NT2/D1 (cell line): ENCODE measurements at regions not wholly inside any gene's neighbourhood (a gene's known extent, or its start where the extent isn't known, plus 50 kb on each side); places are given as distances from the start of the nearest gene placed in this dataset.

Experiments used
- DNase-seq: peaks from one replicate; pipeline ENCODE4 v3.0.0-alpha.2; 2011; ENCODE audit warnings: low read depth, low spot score
- H3K27me3 ChIP-seq: 2 replicates; pipeline ENCODE4 v1.6.0; 2011; ENCODE audit warnings: mild to moderate bottlenecking; ENCODE audit not compliant: insufficient read length, insufficient read depth
- H3K36me3 ChIP-seq: 2 replicates; pipeline ENCODE4 v1.6.1; 2011; ENCODE audit warnings: mild to moderate bottlenecking, low read length, mixed read lengths; ENCODE audit not compliant: insufficient read depth, insufficient read length
- H3K4me1 ChIP-seq: 2 replicates; pipeline ENCODE4 v1.5.1; 2011; ENCODE audit not compliant: insufficient read depth, insufficient read length
- H3K4me3 ChIP-seq: 2 replicates; pipeline ENCODE4 v1.5.1; 2011; ENCODE audit warnings: low read depth; ENCODE audit not compliant: insufficient read length
- H3K9ac ChIP-seq: 2 replicates; pipeline ENCODE4 v1.6.0; 2011; ENCODE audit warnings: low read depth; ENCODE audit not compliant: insufficient read length
- H3K9me3 ChIP-seq: 2 replicates; pipeline ENCODE4 v1.5.1; 2011; ENCODE audit warnings: mild to moderate bottlenecking, low read length; ENCODE audit not compliant: insufficient read depth
- SUZ12 ChIP-seq: IDR thresholded peaks from 2 replicates; pipeline ENCODE4 v1.6.1; 2011; ENCODE audit not compliant: insufficient read length, insufficient read depth; ENCODE audit errors: extremely low read depth
- YY1 ChIP-seq: IDR thresholded peaks from 2 replicates; pipeline ENCODE4 v1.6.1; 2011; ENCODE audit not compliant: insufficient read length, insufficient read depth
- ZNF274 ChIP-seq: IDR thresholded peaks from 2 replicates; pipeline ENCODE4 v1.6.1; 2011; ENCODE audit warnings: mild to moderate bottlenecking, low read depth, low read length

DNA sequence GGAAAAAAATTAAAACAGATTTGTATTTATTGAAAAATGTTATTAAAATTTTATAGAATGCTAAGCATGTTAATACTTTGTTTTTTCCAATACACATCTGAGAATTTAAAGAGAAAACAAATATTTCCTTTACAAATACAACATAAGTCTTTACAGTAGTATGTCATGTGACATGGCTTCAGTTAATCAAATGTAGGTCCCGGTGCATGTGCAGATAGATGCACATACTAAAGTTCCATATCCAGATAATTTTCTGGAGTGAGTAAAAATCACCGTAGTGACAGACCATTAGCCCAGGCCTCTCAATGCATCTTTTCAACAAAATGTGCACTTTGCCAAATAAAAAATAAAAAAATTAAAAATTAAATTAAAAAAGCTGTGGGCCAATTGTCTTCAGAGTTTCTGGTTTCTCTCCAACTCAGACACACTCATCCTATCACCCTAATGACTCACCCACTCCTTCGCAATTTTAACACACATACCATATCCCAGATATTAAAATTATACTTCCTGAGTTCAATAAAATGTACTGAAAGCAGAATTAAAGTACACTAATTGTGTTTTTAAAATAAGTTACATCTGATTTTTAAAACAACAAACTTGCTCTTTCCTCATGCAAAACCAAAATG is 508.1 kb downstream of the NR2F1-AS1 start:
- DNase-seq = no peak
- Histone ChIP-seq H3K9me3 (no peaks in the 10 kb centered on the region), H3K27me3 (no peaks in the 10 kb centered on the region), H3K9ac (no peak overlapping the region), H3K4me1 (no peaks in the 10 kb centered on the region), H3K4me3 (no peak overlapping the region), H3K36me3 (no peaks in the 10 kb centered on the region)
- TF ChIP-seq SUZ12 = no peak
- TF ChIP-seq YY1 = no peak
- TF ChIP-seq ZNF274 = no peak

DNA sequence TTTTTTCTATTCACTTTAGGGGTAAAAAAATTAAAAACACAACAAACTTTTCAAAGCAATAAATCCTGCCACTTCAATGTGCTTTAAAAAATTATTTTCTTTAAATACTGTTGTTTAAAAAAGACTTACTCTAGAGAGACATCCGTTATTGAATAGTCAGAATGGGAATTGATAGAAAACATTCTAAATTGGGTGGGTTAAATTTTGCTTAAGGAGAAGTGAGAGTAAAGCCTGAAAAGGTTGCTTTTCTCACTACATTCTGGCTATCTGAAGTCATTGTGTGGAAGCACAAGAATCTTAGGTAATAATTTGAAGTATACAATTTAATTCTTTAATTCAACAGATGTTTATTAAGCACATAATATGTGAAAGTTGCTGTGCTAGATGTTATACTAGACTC is 509.3 kb downstream of the NR2F1-AS1 start:
- Histone ChIP-seq H3K4me3 (no peak overlapping the region), H3K9me3 (no peaks in the 10 kb centered on the region), H3K4me1 (no peaks in the 10 kb centered on the region), H3K36me3 (no peaks in the 10 kb centered on the region), H3K27me3 (no peaks in the 10 kb centered on the region), H3K9ac (no peak overlapping the region)
- DNase-seq = no peak
- no peak for TF ChIP-seq ZNF274
- no peak for TF ChIP-seq YY1
- no peak for TF ChIP-seq SUZ12

- no peaks in the 10 kb centered on the region for H3K27me3 ChIP-seq
- no peak for DNase-seq
- H3K9me3 ChIP-seq = no peaks in the 10 kb centered on the region
- H3K4me1 ChIP-seq = no peaks in the 10 kb centered on the region
- H3K9ac ChIP-seq = no peak overlapping the region
- H3K36me3 ChIP-seq = no peaks in the 10 kb centered on the region
- H3K4me3 ChIP-seq = no peak overlapping the region
- TF ChIP-seq SUZ12 (no peak), YY1 (no peak)
Measured at GRCh38 chr5:93070938-93071337, 510.1 kb downstream of the NR2F1-AS1 start.

DNA sequence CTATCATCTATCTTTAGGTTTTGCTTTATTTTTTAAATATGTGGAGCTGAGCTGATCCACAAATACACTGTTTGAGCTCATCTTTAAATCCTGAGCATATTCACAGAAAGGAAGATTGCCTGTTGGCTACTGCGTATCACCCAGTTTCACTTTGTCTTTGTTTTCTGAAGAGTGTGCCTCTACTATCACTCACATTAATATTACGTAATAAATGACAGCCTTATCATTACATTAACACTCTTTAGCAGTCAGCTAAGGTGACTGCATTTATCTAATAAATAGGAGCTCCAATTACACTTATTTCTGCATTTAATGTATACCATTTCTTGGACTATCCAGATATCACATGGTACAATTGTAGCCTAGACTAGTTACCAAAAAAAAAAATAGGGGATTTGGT is 511.7 kb downstream of the NR2F1-AS1 start:
- TF ChIP-seq SUZ12 = no peak
- no peak for TF ChIP-seq ZNF274
- TF ChIP-seq YY1 = no peak
- H3K9me3 ChIP-seq = no peaks in the 10 kb centered on the region
- no peak for DNase-seq
- no peak overlapping the region for H3K9ac ChIP-seq
- no peak overlapping the region for H3K4me3 ChIP-seq
- H3K27me3 ChIP-seq = no peaks in the 10 kb centered on the region
- no peaks in the 10 kb centered on the region for H3K36me3 ChIP-seq
- H3K4me1 ChIP-seq = no peaks in the 10 kb centered on the region

DNA sequence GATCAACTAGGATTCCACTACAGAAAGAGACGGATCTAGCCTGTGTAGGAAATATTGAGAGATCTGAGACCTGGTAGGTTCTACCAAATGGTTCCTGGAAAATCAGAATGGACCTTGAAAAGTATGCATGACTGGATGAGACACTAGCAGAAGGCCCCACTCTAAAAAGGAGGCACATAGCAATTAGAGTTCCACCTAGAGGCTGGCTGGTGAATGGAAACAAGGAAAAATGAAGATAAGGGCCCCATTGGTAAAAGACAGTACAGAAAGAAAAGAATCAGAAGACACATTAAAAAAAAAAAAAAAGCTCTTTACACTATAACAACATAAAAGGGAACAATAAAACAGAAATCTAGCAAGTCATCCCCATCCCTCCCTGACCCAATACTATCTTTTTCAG is 518.5 kb downstream of the NR2F1-AS1 start:
- Histone ChIP-seq H3K36me3 (no peaks in the 10 kb centered on the region), H3K4me1 (no peaks in the 10 kb centered on the region), H3K9me3 (no peaks in the 10 kb centered on the region), H3K9ac (no peak overlapping the region), H3K27me3 (no peaks in the 10 kb centered on the region), H3K4me3 (no peak overlapping the region)
- no peak for DNase-seq
- no peak for TF ChIP-seq YY1
- no peak for TF ChIP-seq ZNF274
- no peak for TF ChIP-seq SUZ12

DNA sequence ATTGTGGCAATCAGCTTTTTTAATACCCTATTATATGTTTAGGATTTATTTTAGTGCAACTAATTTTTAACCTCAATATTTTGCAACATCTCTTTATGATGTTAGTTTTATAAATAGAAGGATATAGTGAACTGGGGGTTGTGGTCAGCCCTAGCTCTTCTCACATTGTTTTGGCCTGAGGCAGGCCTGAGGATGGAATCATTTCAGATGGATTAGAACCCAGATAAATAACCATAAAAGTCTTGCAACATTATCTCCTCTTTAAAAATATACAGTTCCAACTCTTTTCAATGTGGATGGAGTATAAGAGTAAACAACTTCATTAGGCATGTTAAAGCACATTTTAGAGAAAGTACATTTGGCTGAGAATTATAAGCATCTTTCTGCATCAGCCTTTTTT is 522.7 kb downstream of the NR2F1-AS1 start:
- Histone ChIP-seq H3K9ac (no peak overlapping the region), H3K36me3 (no peaks in the 10 kb centered on the region), H3K4me3 (no peak overlapping the region), H3K4me1 (no peaks in the 10 kb centered on the region), H3K27me3 (no peaks in the 10 kb centered on the region), H3K9me3 (no peaks in the 10 kb centered on the region)
- TF ChIP-seq SUZ12 (no peak), ZNF274 (no peak), YY1 (no peak)
- no peak for DNase-seq

- TF ChIP-seq SUZ12 = no peak
- TF ChIP-seq YY1 = no peak
- TF ChIP-seq ZNF274 = no peak
- Histone ChIP-seq H3K9ac (no peak overlapping the region), H3K9me3 (no peaks in the 10 kb centered on the region), H3K4me3 (no peak overlapping the region), H3K27me3 (no peaks in the 10 kb centered on the region), H3K36me3 (no peaks in the 10 kb centered on the region), H3K4me1 (no peaks in the 10 kb centered on the region)
- no peak for DNase-seq
Measured at GRCh38 chr5:93057311-93057710, 523.7 kb downstream of the NR2F1-AS1 start.

DNA sequence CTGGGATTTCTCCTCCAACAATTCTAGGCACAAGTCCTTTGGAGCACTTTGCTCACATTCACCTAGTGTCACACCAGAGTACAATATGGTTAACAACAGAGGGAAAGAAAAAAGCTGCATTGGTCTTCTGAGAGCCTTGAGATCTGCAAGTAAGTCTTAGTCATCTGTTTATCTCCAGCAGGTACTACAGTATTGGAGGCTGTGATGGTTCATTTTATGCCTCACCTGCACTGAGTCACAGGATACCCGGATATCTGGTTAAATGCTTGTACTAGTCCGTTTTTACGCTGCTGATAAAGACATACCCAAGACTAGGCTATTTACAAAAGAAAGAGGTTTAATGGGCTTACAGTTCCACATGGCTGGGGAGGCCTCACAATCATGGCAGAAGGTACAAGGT is 525.0 kb downstream of the NR2F1-AS1 start:
- DNase-seq = no peak
- TF ChIP-seq YY1 = no peak
- no peak for TF ChIP-seq SUZ12
- no peak for TF ChIP-seq ZNF274
- no peaks in the 10 kb centered on the region for H3K9me3 ChIP-seq

More for the DNA sequence above, 525.0 kb downstream of the NR2F1-AS1 start:
- Histone ChIP-seq H3K4me3 (no peak overlapping the region), H3K27me3 (no peaks in the 10 kb centered on the region), H3K9ac (no peak overlapping the region), H3K4me1 (no peaks in the 10 kb centered on the region), H3K36me3 (no peaks in the 10 kb centered on the region)
